NB4 (cell line): ENCODE measurements at regions not wholly inside any gene's neighbourhood (a gene's known extent, or its start where the extent isn't known, plus 50 kb on each side); places are given as distances from the start of the nearest gene placed in this dataset.

Source experiments
- CTCF ChIP-seq: IDR thresholded peaks from one replicate; pipeline ENCODE4 v1.5.1; 2012; ENCODE audit warnings: low read depth, low read length
- MAX ChIP-seq: IDR thresholded peaks from 2 replicates; pipeline ENCODE4 v1.6.1; 2011; ENCODE audit warnings: low read depth, low read length
- POLR2A ChIP-seq: IDR thresholded peaks from 2 replicates; pipeline ENCODE4 v1.6.1; 2011; ENCODE audit warnings: mild to moderate bottlenecking; ENCODE audit not compliant: insufficient read length; ENCODE audit errors: extremely low read depth

GRCh38 chr3:4241595-4242170 lies 61.5 kb upstream of the SETMAR start:
- TF ChIP-seq CTCF (no peak), POLR2A (no peak), MAX (no peak)
